ENCODE measurements at regions not wholly inside any gene's neighbourhood (a gene's known extent, or its start where the extent isn't known, plus 50 kb on each side); places are given as distances from the start of the nearest gene placed in this dataset.

DNA sequence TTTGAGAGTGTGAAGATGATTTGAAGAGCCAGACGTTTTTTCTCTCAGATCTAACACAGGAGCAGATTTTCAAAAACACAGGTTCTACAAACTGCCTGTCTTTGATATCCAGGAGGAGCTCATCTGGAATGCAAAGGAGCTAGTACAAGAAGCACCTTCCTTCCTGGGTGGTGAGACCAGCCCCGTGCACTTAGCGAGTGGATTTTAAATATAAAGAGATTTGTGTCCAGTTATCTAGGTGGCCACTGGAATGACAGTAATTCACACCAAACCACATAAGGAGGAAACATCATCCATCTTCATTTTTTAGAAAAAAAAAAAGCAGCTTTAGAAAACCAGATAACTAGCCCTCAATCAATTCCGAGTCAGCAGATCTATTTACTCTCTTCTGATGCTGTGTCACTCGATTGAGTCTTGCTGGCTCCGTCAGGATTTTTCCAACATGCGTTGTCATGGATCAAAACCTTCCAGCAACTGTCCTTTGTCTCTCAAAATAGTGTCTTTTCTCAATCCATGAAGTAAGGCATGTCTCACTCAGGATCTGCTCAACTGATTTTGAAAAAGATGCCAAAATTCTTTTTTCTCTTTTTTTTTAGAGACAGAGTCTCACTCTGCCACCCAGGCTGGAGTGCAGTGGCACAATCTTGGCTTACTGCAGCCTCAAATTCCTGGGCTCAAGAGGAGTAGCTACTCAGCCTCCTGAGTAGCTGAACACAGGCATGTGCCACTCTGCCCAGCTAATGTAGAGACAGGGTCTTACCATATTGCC lies 451.2 kb upstream of the PSMD7 start:
- Histone ChIP-seq H3K9ac (ENCODE audit: low read depth, low read length) (no peak overlapping the region), H3K9me3 (ENCODE audit: control insufficient read depth, insufficient read depth, low read length) (no peaks in the 10 kb centered on the region), H3K36me3 (ENCODE audit: insufficient read depth, low read length) (no peaks in the 10 kb centered on the region), H3K4me1 (ENCODE audit: insufficient read depth, low read length) (no peaks in the 10 kb centered on the region)

DNA sequence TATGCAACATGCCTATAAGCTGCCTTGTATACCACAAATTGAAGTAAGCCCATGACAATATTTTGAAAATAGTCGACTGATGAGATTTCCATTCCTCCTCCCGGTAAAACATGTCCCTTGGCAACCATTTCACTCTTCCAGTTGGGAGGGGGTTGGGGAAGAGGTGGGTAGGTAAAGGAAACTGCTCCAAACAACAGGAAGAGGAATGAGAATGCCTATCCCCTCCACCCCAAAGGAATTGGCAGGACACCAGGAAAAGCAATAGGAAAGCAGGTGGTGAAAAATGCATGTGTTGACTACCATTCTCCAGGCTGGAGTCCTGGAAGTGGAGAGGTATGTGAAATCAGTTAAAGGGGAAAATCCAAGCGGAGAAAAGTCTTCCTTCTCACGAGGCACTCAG lies 455.9 kb upstream of the PSMD7 start:
- no peak overlapping the region for H3K9ac ChIP-seq (ENCODE audit: low read depth, low read length)

DNA sequence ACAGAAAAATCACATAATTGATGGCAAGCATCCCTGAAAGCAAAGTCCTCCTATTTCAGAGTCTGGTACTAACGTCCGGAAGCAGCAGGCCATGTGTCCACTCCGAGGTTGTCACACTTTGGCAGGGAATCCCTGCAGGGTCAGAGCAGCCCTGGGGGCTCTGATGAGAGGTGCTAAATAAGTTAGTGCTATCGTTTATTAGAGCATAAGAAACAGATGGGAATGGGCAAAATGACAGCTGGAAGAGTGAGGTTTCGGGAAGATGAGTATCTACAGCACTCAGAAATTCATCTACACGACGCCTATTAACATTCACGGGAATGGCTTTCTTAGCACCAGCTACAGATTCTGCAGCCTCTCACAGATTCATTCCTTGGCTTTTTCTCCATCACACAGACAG lies 465.4 kb upstream of the PSMD7 start:
- Histone ChIP-seq H3K36me3 (ENCODE audit: insufficient read depth, low read length) (no peaks in the 10 kb centered on the region), H3K4me1 (ENCODE audit: insufficient read depth, low read length) (no peaks in the 10 kb centered on the region), H3K9me3 (ENCODE audit: control insufficient read depth, insufficient read depth, low read length) (no peaks in the 10 kb centered on the region), H3K9ac (ENCODE audit: low read depth, low read length) (no peak overlapping the region)

More for the DNA sequence above, 455.9 kb upstream of the PSMD7 start:
- H3K4me1 ChIP-seq (ENCODE audit: insufficient read depth, low read length): no peaks in the 10 kb centered on the region
- no peaks in the 10 kb centered on the region for H3K36me3 ChIP-seq (ENCODE audit: insufficient read depth, low read length)
- no peaks in the 10 kb centered on the region; the same call in 1 of the 2 replicates for H3K9me3 ChIP-seq (ENCODE audit: control insufficient read depth, insufficient read depth, low read length)

DNA sequence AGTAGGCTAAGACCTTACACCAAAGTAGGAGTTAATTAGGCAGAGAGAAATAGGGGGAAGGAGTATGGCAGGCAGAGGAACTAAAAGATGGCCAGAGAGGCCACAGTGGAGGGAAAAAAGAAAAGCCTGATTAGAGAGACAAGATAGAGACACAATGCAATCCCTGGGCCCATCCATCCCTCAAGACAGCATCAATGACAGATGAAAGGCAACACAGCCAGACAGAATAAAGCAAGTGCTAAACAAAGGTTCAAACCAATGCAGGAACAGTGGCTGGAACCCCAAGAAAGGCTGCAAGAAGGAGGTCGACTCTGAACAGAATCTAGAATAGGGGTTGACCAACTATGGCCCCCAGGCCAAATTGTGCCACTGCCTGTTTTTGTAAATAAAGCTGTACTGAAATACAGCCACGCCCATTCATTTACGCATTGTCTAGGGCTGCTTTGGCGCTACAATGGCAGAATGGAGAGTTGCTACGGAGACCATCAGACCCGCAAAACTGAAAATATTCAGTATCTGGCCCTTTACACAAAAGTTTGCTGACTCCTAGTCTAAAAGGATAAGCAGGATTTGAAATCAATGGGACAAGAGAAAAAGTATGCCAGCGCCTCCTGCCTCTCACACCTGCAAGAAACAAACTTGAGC lies 473.3 kb upstream of the PSMD7 start:
- Histone ChIP-seq H3K36me3 (ENCODE audit: insufficient read depth, low read length) (no peaks in the 10 kb centered on the region), H3K9me3 (ENCODE audit: control insufficient read depth, insufficient read depth, low read length) (no peaks in the 10 kb centered on the region), H3K4me1 (ENCODE audit: insufficient read depth, low read length) (no peaks in the 10 kb centered on the region), H3K9ac (ENCODE audit: low read depth, low read length) (no peak overlapping the region)

DNA sequence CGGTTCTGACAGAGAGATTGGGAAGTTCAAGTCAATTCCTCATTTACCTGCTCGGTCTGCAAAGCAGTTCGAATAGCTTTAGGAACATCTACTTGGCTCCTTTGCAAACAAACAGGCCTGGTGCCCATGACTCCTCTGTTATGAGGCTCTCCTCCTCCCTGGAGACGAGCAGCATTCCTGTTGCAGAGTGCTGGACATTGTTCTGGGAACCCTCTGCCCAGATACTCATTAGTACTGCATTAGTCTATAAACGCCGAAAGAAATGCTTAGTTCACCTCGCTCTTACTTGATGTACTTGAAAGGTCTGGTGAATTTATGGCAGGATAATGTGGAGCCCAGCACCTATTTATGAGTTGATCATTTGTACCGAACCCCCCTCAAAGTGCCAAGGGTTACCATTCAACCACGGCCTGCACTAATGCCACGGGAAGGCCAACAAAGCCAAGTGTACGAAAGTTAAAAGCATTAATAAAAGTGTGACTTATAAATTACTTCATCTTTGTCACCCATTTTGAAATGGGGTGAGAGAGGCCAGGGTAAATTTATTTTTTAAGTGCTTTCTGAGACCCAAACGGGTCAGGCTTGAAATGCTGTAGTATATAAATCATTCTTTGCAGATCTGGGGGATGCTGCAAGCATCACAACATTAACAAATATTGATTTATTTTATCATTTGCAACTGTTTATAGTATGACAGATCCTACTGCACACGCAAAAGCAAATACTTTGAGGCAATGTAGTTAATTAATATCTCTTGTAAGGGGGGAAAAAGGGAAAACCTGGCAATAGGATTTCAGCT lies 478.9 kb upstream of the PSMD7 start:
- H3K4me1 ChIP-seq (ENCODE audit: insufficient read depth, low read length): 0 out of 2 replicates have a peak, but pooled peaks cover 8% of the 10 kb centered on the region
- no peak overlapping the region for H3K9ac ChIP-seq (ENCODE audit: low read depth, low read length)
- no peaks in the 10 kb centered on the region for H3K36me3 ChIP-seq (ENCODE audit: insufficient read depth, low read length)
- no peaks in the 10 kb centered on the region for H3K9me3 ChIP-seq (ENCODE audit: control insufficient read depth, insufficient read depth, low read length)

DNA sequence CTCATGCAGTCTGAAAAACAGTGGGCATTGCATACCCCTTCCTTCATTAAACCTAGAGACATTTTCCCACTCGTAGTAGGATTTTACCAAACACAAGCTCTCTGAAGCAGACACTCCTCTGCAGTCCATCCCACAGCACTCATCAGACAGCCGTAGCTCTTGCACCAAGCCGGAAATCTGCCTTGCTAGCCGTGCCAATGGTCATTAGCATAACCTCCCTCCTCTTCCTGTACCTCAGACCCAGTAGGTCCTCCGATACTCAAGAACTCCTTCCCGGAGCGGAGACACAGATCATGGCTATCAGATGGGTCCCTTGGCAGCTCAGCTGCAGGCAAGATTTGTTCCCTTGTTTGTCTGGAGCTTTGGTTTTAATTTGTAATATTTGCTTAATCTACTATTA lies 483.1 kb upstream of the PSMD7 start:
- 0 out of 2 replicates have a peak, but pooled peaks cover 8% of the 10 kb centered on the region for H3K4me1 ChIP-seq (ENCODE audit: insufficient read depth, low read length)

DNA sequence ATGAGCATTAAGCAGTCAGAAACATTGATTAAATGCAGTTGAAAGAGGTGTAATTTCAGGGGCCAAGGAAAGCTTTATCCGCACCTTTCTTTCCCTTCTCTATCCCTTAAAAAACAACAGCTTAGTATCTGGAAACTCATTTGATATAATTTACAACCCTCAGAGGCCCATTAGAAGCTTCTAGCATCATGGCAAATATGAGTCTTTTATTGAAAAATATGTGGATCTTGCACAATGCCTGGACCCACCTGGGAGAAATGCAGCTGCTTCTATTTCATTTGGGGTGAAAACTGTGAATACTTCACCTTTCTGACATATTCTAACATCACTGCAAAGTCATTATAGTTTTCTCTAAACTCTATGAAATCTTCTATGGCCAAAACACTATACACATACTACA lies 492.2 kb upstream of the PSMD7 start:
- Histone ChIP-seq H3K9me3 (ENCODE audit: control insufficient read depth, insufficient read depth, low read length) (no peaks in the 10 kb centered on the region), H3K4me1 (ENCODE audit: insufficient read depth, low read length) (no peaks in the 10 kb centered on the region), H3K9ac (ENCODE audit: low read depth, low read length) (no peak overlapping the region), H3K36me3 (ENCODE audit: insufficient read depth, low read length) (no peaks in the 10 kb centered on the region)

More for the DNA sequence above, 483.1 kb upstream of the PSMD7 start:
- H3K9ac ChIP-seq (ENCODE audit: low read depth, low read length): no peak overlapping the region
- no peaks in the 10 kb centered on the region for H3K9me3 ChIP-seq (ENCODE audit: control insufficient read depth, insufficient read depth, low read length)
- no peaks in the 10 kb centered on the region for H3K36me3 ChIP-seq (ENCODE audit: insufficient read depth, low read length)

DNA sequence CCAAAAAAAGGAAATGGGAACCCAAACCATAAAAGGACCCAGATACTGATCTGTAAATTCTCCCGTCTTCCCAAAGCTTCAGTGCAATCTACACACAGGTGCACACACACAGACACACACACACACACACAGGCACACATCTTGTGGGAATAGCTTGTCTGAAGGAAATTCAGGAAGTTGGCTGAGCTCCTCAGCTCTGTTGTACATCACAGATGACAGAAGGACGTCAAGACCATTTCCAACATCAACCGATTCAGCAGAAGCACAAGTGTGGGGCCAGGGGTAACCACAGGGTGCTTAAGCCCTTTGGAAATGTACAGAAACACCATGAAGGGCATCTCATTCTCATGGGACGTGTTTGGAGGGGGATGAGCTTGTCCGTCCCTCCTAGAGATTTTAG lies 498.1 kb upstream of the PSMD7 start:
- H3K36me3 ChIP-seq (ENCODE audit: insufficient read depth, low read length): no peaks in the 10 kb centered on the region
- no peak overlapping the region for H3K9ac ChIP-seq (ENCODE audit: low read depth, low read length)
- no peaks in the 10 kb centered on the region for H3K9me3 ChIP-seq (ENCODE audit: control insufficient read depth, insufficient read depth, low read length)
- no peaks in the 10 kb centered on the region for H3K4me1 ChIP-seq (ENCODE audit: insufficient read depth, low read length)

DNA sequence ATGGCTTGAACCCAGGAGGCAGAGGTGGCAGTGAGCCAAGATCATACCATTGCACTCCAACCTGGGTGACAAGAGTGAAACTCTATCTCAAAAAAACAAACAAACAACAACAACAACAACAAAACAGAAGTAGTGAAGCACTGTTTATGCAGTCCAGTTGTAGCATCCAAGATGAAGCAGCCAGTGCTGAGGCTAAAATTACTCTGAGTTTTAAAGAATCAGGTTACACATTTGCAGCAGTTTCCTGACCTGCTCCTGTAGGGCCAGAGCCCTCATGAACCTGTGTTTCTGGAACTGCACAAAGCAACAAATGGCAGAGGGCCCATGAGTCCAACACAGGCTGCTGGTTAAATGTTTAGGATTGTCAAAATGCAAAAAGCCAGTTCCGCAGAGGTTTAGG lies 499.5 kb upstream of the PSMD7 start:
- Histone ChIP-seq H3K9me3 (ENCODE audit: control insufficient read depth, insufficient read depth, low read length) (no peaks in the 10 kb centered on the region), H3K36me3 (ENCODE audit: insufficient read depth, low read length) (no peaks in the 10 kb centered on the region), H3K4me1 (ENCODE audit: insufficient read depth, low read length) (no peaks in the 10 kb centered on the region), H3K9ac (ENCODE audit: low read depth, low read length) (no peak overlapping the region)

DNA sequence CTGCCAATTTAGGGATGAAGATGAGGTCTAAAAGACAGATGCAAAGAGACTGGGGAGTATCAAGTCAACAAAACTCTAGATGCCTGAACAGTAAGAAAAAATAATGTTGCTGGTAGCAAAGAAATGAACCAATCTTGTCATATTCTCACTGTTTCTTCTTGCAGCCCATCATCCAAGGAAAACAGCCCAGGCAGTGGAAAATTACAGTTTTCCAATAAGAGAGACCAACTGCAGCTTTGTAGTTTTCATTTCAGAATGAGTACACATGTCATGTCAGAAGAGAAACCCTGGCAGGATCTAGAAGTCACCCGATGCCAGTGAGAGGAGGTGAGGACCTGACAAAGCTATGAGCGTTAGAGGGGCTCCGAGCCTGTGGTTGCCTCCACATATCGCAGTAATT lies 500.4 kb upstream of the PSMD7 start:
- H3K9me3 ChIP-seq (ENCODE audit: control insufficient read depth, insufficient read depth, low read length): no peaks in the 10 kb centered on the region
- no peaks in the 10 kb centered on the region for H3K4me1 ChIP-seq (ENCODE audit: insufficient read depth, low read length)
- no peak overlapping the region for H3K9ac ChIP-seq (ENCODE audit: low read depth, low read length)
- H3K36me3 ChIP-seq (ENCODE audit: insufficient read depth, low read length): no peaks in the 10 kb centered on the region

DNA sequence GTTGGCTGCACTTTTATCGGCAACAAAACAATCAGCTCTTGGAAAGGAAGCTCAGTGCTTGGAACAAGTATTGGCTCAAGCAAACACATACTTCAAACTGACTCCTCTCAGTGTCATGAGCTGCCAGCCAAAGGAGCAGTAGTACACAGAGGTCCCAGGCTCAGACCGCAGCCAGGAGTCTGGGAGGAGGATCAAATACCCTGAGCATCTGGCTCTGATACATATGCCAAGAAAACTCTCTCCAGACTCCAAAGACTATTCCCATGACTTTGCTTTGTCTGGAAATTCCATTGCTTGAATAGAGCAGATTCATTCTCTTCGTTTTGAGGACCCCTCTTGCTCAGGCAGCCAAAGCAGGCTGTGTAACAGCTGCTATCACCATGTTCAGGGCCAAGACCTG lies 501.6 kb upstream of the PSMD7 start:
- H3K9me3 ChIP-seq (ENCODE audit: control insufficient read depth, insufficient read depth, low read length): no peaks in the 10 kb centered on the region
- no peaks in the 10 kb centered on the region for H3K4me1 ChIP-seq (ENCODE audit: insufficient read depth, low read length)
- H3K9ac ChIP-seq (ENCODE audit: low read depth, low read length): no peak overlapping the region
- H3K36me3 ChIP-seq (ENCODE audit: insufficient read depth, low read length): no peaks in the 10 kb centered on the region

DNA sequence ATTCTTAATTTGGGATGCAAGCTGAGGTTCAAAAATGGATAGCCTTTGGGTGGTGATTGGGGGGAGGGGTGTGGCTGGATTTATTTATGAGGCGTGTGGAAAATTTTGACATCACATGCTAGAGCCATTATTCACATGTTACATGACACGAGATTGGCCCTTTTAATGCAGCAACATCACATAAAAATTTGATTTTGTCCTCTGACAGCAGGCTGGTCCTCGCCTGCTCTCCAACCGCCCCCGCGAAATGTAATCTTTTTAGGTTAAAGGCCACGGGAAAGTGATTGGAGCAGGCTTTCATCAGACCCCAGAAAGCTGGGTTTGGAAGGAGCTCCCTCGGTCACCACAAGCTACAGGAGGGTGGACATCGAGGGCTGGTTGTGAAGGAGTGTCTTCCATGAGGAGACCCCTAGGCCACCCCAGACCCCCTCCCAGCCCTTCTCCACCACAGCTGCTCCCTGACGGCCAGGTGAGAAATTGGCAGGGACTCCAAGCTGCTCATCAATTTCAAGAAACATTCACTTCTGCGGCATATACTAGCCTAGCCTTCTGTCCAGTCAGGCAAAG lies 502.7 kb upstream of the PSMD7 start:
- no peak overlapping the region for H3K9ac ChIP-seq (ENCODE audit: low read depth, low read length)
- H3K9me3 ChIP-seq (ENCODE audit: control insufficient read depth, insufficient read depth, low read length): no peaks in the 10 kb centered on the region
- H3K36me3 ChIP-seq (ENCODE audit: insufficient read depth, low read length): no peaks in the 10 kb centered on the region
- no peaks in the 10 kb centered on the region for H3K4me1 ChIP-seq (ENCODE audit: insufficient read depth, low read length)

DNA sequence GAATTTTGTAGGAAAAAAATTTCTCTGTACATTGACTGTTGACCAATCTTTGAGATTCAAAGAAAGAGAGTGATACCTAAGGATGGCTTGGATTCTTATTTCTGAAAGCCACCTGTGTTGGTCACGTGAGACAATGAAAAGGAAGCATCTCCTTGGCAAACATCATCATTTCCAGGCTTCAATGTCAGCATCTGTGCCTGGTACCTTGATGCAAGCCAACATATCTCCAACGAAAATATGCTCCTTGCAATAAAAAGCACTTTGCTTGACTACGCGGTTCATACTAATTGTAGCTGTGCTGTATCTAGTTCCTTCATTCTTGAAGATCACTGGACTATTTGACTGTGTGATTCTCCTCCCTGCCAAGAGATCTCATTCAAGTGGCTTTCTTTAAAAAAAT lies 503.4 kb upstream of the PSMD7 start:
- H3K9me3 ChIP-seq (ENCODE audit: control insufficient read depth, insufficient read depth, low read length): no peaks in the 10 kb centered on the region
- H3K36me3 ChIP-seq (ENCODE audit: insufficient read depth, low read length): no peaks in the 10 kb centered on the region
- H3K4me1 ChIP-seq (ENCODE audit: insufficient read depth, low read length): no peaks in the 10 kb centered on the region
- H3K9ac ChIP-seq (ENCODE audit: low read depth, low read length): no peak overlapping the region

DNA sequence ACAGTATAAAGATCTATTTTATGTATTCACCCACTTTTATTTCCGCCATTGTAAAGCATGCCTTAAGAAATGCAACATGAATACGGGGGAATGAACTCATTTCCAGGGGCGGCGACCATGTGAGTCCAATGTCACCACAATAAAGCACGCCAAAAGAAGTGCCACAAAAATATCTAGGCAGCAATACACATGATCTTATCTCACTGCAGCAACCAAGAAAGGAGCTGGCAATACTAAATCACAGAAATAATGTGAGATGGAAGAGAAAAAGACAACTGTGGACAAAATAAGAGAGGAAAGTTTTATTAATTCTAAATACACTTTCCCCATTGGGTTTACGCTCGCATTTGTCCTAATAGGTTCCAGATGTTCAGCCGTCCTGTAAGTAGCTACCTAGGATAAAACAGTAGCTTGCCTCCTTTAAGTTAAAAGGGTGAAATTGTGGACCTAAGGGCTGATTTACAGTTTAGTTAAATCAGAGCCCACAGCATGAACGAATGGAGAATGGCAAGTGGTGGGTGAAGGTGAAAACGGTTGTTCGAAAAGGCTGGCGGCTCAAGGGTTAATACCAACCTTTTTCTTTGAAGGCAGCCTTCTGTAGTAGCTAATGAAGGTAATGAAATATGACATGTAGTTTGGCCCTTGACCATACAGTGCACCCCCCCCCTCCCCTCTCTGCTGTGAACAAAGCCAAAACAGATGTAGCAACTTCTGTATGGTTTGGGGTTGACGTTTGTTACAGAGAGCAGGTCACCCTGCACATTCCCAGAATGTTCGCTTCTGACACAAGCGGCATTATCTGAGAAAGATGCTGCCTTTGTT lies 504.2 kb upstream of the PSMD7 start:
- no peaks in the 10 kb centered on the region for H3K36me3 ChIP-seq (ENCODE audit: insufficient read depth, low read length)
- no peaks in the 10 kb centered on the region for H3K4me1 ChIP-seq (ENCODE audit: insufficient read depth, low read length)
- H3K9me3 ChIP-seq (ENCODE audit: control insufficient read depth, insufficient read depth, low read length): no peaks in the 10 kb centered on the region
- H3K9ac ChIP-seq (ENCODE audit: low read depth, low read length): no peak overlapping the region
